ENCODE measurements at regions not wholly inside any gene's neighbourhood (a gene's known extent, or its start where the extent isn't known, plus 50 kb on each side); places are given as distances from the start of the nearest gene placed in this dataset.
A peak's percentile ranks its signal among the peaks of the same experiment; 100 is the strongest.

- Histone ChIP-seq H3K4me1 (ENCODE audit: insufficient read depth, low read length, poor library complexity, severe bottlenecking) (peaks cover 9% of the 10 kb centered on the region), H3K9me2 (replicated peaks; ENCODE audit: low read depth, low read length) (no peaks in the 10 kb centered on the region), H3F3A (ENCODE audit: low read depth) (no peaks in the 10 kb centered on the region), H3K9ac (ENCODE audit: low read depth, low read length, poor library complexity, severe bottlenecking) (no peak overlapping the region), H3K4me2 (ENCODE audit: low read depth, low read length, poor library complexity, severe bottlenecking) (no peak overlapping the region), H3K79me2 (ENCODE audit: insufficient read depth, low read length) (no peaks in the 10 kb centered on the region), H3K36me3 (ENCODE audit: insufficient read depth, low read length) (no peaks in the 10 kb centered on the region), H2AFZ (ENCODE audit: low read length) (no peak overlapping the region), H3K4me3 (ENCODE audit: low read length, poor library complexity, severe bottlenecking) (no peak overlapping the region), H3K9me3 (ENCODE audit: insufficient read depth, low read depth, low read length) (no peaks in the 10 kb centered on the region), H4K20me1 (ENCODE audit: insufficient read depth, low read length, poor library complexity, severe bottlenecking) (no peaks in the 10 kb centered on the region), H3K27me3 (ENCODE audit: insufficient read depth, low read length, poor library complexity, severe bottlenecking) (no peaks in the 10 kb centered on the region)
- no peak for TF ChIP-seq EZH2phosphoT487 (IDR thresholded peaks at IDR 0.05; ENCODE audit: borderline replicate concordance)
- no peak; the same call in none of the 2 replicates for TF ChIP-seq CTCF (conservative IDR thresholded peaks at IDR 0.05; ENCODE audit: low read length)
Measured at GRCh38 chr10:43901302-43901701, 252.6 kb upstream of the ZNF32 start.

- no peaks in the 10 kb centered on the region for H4K20me1 ChIP-seq (ENCODE audit: insufficient read depth, low read length, poor library complexity, severe bottlenecking)
- H3K4me1 ChIP-seq (ENCODE audit: insufficient read depth, low read length, poor library complexity, severe bottlenecking): peaks cover 9% of the 10 kb centered on the region
- TF ChIP-seq EZH2phosphoT487 (IDR thresholded peaks at IDR 0.05; ENCODE audit: borderline replicate concordance) (no peak), CTCF (conservative IDR thresholded peaks at IDR 0.05; ENCODE audit: low read length) (no peak)
- H3K4me3 ChIP-seq (ENCODE audit: low read length, poor library complexity, severe bottlenecking): no peak overlapping the region
- no peaks in the 10 kb centered on the region for H3K27me3 ChIP-seq (ENCODE audit: insufficient read depth, low read length, poor library complexity, severe bottlenecking)
- no peaks in the 10 kb centered on the region for H3K79me2 ChIP-seq (ENCODE audit: insufficient read depth, low read length)
- no peaks in the 10 kb centered on the region for H3K9me3 ChIP-seq (ENCODE audit: insufficient read depth, low read depth, low read length)
- no peak overlapping the region for H2AFZ ChIP-seq (ENCODE audit: low read length)
- H3K9ac ChIP-seq (ENCODE audit: low read depth, low read length, poor library complexity, severe bottlenecking): no peak overlapping the region
- no peaks in the 10 kb centered on the region for H3K36me3 ChIP-seq (ENCODE audit: insufficient read depth, low read length)
- H3K9me2 ChIP-seq (replicated peaks; ENCODE audit: low read depth, low read length): no peaks in the 10 kb centered on the region
- H3F3A ChIP-seq (ENCODE audit: low read depth): no peaks in the 10 kb centered on the region
- no peak overlapping the region for H3K4me2 ChIP-seq (ENCODE audit: low read depth, low read length, poor library complexity, severe bottlenecking)
Measured at GRCh38 chr10:43900571-43900970, 251.9 kb upstream of the ZNF32 start.

GRCh38 chr10:43899224-43899959 lies 250.7 kb upstream of the ZNF32 start:
- Histone ChIP-seq H3K9ac (ENCODE audit: low read depth, low read length, poor library complexity, severe bottlenecking) (no peak overlapping the region), H3F3A (ENCODE audit: low read depth) (no peaks in the 10 kb centered on the region), H2AFZ (ENCODE audit: low read length) (no peak overlapping the region), H3K4me1 (ENCODE audit: insufficient read depth, low read length, poor library complexity, severe bottlenecking) (peaks cover 9% of the 10 kb centered on the region), H3K27me3 (ENCODE audit: insufficient read depth, low read length, poor library complexity, severe bottlenecking) (no peaks in the 10 kb centered on the region), H3K9me2 (replicated peaks; ENCODE audit: low read depth, low read length) (no peaks in the 10 kb centered on the region), H3K79me2 (ENCODE audit: insufficient read depth, low read length) (no peaks in the 10 kb centered on the region), H3K9me3 (ENCODE audit: insufficient read depth, low read depth, low read length) (no peaks in the 10 kb centered on the region), H3K4me2 (ENCODE audit: low read depth, low read length, poor library complexity, severe bottlenecking) (peak overlapping the region; percentile 25), H3K4me3 (ENCODE audit: low read length, poor library complexity, severe bottlenecking) (no peak overlapping the region), H4K20me1 (ENCODE audit: insufficient read depth, low read length, poor library complexity, severe bottlenecking) (no peaks in the 10 kb centered on the region), H3K36me3 (ENCODE audit: insufficient read depth, low read length) (no peaks in the 10 kb centered on the region)
- no peak for TF ChIP-seq CTCF (conservative IDR thresholded peaks at IDR 0.05; ENCODE audit: low read length)
- TF ChIP-seq EZH2phosphoT487 (IDR thresholded peaks at IDR 0.05; ENCODE audit: borderline replicate concordance): no peak
